NCI-H748 treated with DMSO at 0.1 percent for 48 hours (cell line): ENCODE measurements at regions not wholly inside any gene's neighbourhood (a gene's known extent, or its start where the extent isn't known, plus 50 kb on each side); places are given as distances from the start of the nearest gene placed in this dataset.

Experiments used
- DNase-seq: peaks from one replicate; lab custom pipeline; 2025; lab: John Stamatoyannopoulos, UW

DNA sequence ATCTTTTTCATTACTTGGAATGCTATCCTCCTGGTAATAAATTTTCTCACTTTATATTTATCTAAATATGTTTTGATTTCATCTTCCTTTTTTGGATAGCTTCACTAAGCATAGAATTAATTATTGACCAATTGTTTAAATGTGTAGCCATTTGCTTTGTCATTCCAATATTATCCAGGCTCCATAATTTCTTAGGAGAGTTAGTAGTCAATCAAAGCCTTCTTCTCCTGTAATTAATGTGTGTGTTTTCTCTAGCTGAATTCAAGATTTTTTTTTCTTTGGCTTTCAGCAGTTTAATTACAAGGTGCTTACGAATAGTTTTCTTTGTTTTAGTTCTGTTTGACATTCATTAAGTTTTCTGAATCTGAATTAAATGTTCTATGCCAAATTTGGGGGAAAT, 545.9 kb upstream of the CELF2 start:
- DNase-seq = no peak

DNA sequence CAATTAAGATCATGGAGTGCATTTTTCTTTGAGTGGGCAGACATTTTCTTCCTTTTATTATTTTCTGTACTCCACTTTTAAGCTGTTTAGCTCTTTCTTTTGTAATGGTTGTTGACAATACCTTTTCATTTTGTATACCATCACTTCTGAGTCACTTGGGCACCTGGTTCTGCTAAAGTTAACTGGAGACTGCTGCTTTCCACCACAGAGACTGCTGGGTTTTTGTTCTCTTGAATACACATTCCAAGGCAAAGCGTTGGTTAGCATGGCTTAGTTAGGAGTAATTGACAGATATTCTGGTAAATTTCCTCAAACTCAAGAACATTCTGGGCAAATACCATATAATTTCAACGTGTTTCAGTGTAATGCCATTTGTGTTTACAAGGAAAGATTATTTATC, 541.9 kb upstream of the CELF2 start:
- no peak for DNase-seq

DNA sequence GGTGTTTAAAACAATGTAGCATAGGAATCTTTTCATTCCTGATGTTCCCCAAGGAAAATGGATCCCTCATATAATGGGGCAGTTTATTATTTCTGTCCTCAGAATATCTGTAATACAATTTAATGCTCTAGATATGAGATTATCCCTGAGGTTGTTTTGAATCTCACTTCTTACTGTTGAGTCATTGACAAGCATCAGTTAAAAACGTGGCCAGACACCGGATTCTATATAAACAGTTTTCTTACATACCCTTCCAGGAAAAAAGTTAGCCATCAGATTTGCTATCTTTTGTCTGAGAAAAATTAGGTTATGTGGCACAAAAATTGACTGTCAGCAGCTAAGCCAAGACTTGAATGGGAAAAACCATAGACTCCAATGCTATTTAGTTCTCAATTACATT, 539.8 kb upstream of the CELF2 start:
- DNase-seq = no peak

DNA sequence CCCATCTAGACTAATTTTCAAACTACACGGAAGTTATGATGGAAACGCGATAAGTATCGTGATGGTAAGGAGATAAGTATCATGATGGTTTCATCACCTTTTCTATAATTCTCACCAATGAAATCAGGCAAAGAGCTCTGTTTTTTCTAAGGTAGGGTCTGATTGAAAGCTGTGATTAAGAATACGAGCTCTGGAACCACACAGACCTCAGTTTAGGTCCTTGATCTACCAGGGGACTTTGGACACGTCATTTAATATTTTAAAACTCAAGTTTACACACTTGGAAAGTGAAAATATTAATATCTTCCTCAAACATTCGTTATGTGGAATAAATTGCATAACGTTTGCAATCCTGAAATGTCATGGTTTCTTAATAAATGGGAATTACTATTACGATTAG, 538.2 kb upstream of the CELF2 start:
- no peak for DNase-seq

DNA sequence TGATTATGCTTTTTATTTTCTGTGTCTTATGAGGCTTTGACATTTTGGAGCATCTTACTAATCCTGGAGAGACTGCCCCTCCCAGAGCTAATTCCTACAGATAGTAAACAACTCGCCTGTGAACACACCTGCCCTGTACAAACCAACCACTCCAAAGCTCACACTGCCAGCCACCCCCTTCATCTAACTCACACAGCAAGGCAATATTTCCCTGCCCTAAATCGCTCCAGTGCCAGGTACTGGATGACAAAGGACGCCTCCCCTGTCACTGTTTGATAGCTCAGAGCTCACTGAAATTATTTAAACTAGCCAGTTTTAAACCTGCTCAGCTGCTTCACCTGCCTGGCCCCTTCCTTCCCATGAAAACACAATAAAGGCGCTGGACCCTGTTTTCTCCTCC, 535.1 kb upstream of the CELF2 start:
- no peak for DNase-seq

DNA sequence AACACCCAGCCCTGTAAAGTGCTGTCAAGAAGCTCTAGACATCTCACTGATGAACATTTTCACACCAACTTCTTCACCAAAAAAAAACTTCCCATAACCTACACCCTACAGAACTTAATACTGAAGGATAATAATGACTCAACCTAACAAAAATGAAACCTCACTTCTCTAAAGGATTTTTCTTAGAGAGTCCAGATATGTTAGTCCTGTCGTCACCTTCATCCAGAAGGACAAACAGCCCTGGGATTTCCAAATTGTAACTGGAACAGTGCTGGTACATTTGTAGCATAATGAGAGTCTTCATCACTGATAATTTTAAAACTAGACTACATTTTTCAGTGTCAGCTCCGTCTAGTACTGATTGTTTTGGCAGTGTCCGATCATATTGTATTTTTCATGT, 528.6 kb upstream of the CELF2 start:
- DNase-seq = no peak

DNA sequence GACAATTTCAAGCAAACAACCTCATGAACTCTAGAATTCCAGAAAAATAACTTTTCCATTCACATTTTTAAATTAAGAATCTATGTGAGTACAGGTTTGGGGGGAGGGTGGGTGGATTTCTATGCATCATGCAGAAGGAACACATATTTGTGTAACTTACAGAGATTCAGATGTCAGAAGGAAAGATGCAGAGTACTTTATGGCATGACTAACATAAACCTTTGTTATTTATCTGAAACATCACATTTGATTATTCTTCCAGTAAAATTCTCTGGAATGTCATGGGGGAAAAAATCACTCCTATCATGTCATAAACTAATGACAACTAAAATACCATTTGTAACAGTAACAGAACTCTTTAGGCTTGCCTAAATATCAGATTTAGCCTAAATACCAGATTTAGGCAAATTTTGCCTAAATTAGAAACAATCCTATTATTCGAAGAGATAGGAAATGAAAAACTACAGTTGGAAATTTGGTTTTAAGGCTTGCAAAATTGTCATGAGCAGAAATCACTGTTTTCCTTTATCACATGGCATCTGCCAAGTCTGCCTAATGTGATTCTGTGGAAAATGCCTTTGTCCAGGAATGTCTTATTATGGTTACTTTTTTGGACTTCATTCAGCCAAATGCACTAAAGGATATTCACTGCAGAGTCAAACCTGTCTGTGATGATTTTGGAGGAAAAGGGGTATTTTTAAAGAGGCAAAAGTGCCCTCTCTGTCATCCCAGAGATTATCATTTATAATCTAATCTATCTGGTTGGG, 527.7 kb upstream of the CELF2 start:
- DNase-seq = no peak

DNA sequence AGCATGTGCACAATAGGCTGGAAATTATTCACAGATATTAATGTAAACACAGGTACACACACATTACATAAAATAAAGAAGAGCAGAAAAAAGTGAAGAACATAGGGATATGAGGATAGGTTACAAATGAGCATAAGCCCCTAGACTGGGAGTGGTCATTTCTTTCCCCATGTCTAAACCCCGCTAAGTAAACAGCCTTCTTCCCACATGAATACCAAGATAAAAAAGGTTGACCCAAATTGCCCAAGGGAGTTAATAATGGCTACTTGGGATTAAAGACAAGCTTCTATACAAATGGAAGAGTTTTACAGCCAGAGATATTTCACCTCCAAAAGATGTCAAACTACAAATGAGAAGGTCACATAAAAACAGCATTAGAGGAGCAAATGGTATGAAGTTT, 527.1 kb upstream of the CELF2 start:
- DNase-seq = no peak

DNA sequence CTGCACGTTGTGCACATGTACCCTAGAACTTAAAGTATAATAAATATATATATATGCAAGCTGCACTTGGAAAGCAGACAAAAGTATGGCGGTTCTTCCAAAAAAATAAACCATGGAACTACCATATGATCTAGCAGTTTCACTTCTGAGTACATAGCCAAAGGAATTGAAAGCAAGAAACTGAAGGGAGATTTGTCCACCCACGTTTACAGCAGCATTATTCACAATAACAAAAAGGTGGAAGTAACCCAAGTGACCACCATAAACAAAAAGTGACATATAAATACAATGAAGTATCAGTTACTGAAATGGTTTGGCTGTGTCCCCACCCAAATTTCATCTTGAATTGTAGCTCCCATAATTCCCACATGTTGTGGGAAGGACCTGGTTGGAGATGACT, 525.3 kb upstream of the CELF2 start:
- DNase-seq = no peak

DNA sequence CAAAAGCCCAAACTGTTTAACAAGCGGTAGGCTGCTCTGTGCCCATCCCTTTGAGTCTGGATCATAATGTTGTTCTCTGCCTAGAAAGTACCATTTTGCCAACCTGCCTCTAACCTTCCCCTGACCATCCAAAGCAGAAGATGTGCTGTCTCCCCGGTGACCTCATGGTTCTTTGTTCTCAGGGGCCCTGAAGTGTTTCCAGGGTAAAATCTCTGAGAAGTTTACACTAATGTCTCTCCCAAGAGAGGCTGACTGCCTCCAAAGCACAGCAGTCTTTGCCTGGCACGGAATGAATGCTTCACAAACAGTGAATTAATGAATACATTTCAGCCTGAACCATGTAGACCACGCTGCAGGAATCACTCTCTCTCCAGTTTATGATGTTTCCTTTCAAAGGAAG, 523.8 kb upstream of the CELF2 start:
- DNase-seq = no peak

DNA sequence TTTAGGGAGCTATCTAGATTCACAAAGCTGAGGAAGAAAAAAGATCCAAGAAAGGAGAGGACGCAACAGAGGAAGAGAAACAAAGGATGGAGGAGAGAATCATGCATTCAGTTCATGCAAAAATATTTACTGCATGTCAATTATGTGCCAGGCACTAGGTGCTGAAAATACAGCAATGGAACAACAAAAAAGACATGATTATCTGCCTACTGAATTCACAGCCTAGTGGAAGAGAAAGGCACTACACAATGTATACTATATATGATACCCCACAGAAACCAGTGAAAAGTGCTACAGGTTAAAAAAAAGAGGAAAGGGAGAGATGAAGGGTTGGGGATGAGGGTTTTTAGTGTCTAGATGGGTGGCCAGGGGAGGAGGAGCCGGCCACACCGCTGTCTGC, 520.4 kb upstream of the CELF2 start:
- no peak for DNase-seq

DNA sequence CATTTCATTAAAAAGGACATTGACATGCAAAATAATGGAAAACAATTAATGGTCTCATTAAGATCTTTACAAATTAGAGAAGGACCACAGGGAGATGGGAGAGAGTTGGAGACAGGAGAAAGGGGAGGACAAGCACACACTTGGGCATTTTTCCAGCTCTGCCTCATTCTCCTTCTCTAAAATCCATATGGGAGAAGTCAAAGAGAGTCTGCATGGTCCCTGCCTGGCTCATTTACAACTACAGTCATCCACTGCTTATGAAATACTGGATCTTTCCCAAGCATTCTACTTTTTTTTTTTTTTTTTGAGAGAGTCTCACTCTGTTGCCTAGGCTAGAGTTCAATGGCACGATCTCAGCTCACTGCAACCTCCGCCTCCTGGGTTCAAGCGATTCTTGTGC, 518.9 kb upstream of the CELF2 start:
- DNase-seq = no peak

DNA sequence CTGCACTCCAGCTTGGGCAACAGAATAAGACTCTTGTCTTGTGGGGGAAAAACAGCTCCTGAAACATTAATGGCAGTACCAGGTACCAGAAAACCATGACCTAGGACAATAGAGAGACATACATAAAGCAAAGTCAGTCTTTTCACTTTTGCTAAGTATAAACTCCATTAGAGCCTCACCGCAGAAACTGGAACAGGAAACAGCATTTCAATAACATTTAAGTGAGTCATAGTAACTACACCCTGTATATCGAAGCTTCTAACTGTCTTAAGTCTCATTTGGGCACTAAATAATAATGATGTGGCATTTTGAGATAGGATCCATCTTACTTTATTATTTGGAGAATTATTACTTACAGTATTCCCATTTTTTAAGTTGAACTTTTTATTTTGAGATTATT, 517.8 kb upstream of the CELF2 start:
- DNase-seq = no peak

DNA sequence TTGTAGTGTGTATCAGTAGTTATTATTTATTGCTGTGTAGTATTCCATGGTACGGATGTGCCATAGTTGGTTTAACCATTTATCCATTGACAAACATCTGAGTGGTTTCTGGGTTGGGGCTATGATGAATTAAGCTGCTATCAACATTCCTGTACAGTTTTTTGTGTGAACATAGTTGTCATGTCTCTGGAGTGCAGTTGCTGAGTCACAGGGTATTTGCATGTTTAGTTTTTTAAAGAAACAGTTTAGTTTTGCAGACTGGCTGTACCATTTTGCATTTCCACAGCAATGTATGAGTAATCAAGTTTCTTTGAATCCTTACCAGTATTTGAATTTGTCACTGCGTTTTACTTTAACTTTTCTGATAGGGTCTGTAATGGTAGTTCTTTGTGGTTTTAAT, 516.7 kb upstream of the CELF2 start:
- no peak for DNase-seq

DNA sequence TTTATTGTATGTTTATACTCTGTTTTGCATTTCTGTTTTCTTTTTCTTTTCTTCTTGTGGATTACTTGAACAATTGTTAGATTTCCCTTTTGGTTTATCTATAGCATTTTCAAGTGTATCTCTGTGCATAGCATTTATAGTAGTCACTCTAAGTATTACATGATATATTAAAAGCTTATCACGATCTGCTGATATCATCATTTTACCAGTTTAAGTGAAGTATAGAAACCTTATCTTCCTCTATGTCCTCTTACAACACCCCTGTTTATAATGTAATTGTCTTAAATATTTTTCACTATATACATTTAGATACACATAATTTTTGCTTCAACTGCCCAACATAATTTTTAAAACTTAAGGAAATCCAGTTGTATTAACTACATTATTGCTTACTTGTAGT, 513.9 kb upstream of the CELF2 start:
- no peak for DNase-seq

DNA sequence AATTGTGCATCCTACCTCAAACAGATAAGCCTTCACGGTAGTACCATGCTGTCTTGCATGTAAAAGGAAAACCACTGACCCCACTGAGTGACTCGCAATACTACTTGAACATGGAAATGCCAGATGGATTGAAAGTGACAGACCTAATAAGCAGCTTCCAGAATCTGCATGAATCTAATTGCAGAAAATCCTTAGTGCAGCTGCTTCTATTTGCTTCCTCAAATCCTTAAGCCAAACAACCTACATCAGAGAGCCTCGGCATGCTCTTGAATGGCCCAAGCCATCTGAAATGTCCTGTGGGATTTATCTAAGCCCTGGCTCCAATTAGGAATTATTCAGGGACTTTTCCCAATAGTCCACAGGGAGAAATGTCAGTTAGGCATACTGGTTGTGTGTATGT, 509.5 kb upstream of the CELF2 start:
- DNase-seq = no peak

DNA sequence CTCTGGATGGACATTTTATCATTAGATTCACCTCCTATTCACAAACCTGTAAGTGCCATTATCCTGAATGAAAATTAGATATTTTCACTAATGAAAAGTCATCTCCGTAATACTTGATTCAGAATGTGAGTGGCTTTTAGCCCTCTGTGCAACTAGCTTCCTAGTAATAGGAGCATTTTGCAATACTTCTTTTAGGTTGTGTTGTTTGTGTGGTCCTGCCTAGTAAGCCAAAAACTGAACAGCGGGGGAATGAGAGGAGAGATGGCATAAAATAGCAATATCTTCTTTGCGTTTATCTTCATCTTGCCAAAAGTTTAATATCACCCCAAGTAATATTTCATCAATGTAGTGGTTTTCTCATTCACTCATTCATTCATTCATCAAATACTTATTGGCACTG, 507.5 kb upstream of the CELF2 start:
- no peak for DNase-seq

DNA sequence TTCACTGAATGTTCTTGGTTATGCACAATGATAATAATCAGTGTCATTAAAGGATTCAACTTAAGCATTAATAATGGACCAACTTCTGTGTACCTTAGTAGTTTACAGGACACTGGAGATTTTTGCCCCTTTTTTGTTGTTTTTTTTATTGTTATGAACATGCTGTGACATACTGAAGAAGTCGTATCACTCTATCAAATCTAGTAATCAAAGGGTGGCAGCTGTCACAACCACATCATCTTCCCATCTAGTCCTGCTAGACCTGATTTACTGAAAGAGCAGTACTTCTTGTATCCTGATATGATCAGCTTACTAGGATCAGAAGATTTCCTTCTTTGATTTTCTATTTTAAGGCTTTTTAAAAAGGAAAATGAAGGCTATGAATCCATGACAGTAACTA, 504.6 kb upstream of the CELF2 start:
- DNase-seq = no peak

DNA sequence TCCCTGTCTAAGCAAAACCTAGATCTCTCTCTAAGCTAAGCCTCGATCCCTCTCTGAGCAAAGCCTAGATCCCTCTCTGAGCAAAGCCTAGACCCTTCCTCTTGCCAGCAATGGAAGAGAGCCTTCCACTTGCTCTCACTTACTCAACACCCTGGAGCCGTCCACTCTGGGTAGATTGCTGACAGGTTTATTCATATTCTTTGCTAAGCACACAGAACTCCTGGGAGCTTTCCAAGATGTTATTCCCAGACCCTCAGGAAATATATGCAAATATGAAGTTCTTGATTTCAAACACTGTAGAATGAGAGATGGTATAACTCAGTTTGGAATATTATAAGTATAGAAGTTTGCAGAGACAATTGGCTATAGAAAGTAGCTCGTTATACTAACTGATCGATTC, 503.8 kb upstream of the CELF2 start:
- no peak for DNase-seq

DNA sequence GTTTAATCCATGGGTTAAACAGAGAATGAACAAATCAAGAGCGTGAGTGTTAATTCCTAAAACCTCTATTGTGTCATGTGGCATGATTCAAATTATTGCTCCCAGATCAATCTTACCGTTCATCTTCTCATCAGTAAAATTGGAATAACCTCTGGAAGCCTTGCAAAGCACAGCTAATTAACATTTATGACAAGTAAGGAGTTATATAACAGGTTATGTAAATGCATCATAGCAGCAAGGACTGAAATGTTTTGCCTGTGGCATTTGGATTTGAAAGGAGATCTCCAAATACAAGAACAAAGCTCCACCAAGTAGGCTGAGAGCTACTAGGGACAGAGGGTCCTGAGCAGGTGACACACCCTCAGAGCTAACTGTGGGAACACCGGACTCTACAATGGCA, 502.9 kb upstream of the CELF2 start:
- no peak for DNase-seq

DNA sequence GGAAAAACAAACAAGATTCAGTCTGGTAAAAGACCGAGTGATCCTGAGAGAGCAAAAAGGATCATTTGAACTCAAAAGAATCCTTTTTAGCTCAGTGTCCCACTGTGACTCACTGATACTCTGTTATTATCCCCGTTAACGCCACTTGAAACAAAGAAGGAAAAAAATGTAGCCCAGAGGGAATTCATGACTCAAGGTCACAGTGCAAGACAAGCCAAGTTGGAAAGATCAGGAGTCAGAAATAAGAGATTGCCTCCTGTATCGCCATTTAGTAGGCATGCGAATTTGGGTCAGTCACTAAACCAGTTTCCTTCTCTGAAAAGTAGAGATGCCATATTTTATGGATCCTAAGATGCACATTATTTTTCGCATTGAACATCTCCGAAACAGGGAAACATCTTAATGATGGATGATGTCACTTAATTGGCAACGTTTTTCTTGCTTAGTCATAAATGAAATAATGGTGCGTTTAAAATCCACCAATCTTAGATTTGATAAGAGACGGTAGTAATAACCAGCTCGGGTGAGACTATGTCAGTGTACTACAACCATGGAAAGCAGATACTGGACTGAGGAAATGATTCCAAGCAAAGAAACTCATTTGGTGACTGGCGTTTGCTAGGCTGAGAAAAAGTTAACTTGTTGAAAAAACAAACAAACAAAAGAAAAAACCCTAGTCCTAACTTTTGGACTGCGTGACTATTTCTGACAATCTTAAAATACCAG, 502.0 kb upstream of the CELF2 start:
- no peak for DNase-seq

DNA sequence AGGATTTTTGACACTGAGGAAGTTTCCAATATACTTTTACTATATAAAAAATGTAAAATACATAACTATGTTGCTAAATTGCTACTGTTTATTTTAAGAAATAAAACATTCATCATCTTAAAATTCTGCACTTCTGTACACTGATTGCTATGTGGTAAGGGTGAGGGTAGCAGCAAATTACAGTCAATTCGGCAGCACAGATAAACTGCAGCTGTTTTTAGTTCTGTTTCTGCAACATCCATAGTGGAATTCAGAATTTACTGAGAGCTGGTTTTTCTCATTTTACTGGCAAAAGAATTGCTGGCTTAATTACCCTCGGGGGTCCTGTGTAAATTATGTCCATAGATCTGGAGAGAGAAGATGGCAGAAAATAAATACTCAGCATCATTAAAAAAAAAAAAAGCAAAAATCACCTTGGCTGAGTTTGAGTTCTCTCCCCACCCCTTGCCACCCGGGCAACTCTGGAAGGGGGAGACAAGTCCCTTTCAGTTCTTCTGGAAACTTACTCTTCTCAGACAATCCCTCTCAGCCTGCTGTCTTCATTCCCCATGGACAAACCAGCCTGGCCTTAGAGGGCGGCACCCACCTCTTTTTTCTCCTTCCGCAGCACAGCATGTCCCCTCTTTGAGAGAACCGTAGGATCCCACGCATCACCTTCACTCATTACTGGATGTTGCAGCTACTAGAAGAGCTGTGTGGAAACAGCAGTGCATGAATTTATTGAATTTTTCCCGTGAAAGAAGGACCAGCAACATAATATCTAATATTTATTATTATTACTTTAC, 501.1 kb upstream of the CELF2 start:
- no peak for DNase-seq

DNA sequence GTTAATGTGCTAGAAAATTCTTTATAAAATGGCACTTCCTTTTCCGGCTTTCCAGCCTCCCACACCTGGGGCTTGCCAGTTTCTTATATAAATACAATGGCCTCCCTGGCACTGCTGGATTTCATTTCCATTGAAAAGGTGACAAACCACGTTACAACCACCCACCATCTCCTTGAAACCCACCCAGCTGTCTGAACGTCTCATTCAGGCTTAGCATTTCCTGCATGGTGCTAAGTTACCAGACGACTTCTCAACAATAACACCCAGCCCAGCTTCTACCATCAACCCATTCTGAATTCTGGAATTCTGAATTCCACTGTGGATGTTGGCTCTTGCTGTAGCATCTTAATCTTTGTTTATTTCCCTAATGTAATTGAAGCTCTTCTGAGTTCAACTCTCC, 499.8 kb upstream of the CELF2 start:
- no peak for DNase-seq
